GM19463 (cell line): ENCODE measurements at regions not wholly inside any gene's neighbourhood (a gene's known extent, or its start where the extent isn't known, plus 50 kb on each side); places are given as distances from the start of the nearest gene placed in this dataset.
"Not testable (repeated sequence)": the region's sequence is repeated elsewhere in the genome, so short reads cannot be mapped to it uniquely, and the experiment has no call there.

ENCODE experiments used
- ATAC-seq: cut with Tn5 transposase; IDR thresholded peaks from one replicate; pipeline ENCODE4 v1.9.1; 2021; ENCODE audit warnings: mild to moderate bottlenecking, moderate library complexity; ENCODE audit not compliant: unreplicated experiment

DNA sequence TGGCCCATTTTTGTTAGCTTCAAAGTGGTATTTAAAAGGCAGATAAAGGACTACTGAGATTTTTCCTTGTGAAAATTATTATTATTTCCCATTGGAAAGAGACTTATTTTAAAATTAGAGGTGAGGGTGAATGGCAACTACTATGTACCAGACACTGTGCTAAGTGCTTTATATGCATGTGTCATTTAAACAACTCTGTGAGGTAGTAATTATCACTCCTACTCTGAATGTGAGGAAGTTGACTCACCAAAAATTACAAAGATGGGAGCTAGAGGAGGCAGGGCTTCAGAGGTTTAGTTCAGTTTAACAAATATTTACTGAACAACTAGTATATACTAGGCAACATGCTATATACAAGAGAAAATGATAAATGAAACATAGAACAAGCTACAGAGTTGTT, 78.2 kb downstream of the MSL3 start:
- no peak for ATAC-seq

GRCh38 chrX:11837437-11837836, 79.4 kb downstream of the MSL3 start:
- ATAC-seq, result no peak

- no peak for ATAC-seq
Observed at GRCh38 chrX:11864171-11864570, 106.1 kb downstream of the MSL3 start.

DNA sequence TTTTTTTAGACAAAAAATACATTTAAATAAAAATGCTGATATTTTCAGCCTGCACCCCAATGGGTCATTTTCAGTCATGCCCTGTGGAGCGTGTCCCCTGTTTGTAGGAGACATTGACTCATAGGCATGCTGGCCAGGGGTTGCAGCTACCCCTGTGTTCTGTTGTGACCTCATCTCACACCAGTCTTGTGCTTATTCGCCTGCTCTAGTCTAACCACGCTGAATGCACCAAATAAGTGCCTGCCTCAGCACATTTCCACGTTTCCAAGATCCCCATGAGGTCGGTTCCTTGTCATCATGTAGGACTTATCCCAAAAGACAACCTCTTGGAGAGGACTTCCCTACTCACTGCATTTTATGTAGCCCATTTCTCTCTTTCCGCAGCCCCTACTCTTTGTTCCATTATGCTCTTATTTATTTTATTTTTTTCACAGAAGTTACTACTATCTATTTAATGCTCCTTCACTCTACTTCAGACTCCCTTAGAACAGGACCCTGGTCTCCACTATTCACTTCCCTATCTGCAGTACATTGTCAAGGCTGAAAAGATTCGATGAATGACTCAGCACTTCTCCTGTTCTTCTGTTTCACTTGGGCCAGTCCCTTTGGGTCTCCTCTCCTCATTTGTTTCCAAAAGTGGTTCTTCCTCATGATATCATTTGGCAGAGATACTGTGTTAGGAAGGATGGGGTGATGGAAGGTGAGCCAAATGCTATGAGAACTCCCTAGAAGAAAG, 109.7 kb downstream of the MSL3 start:
- ATAC-seq, result no peak

GRCh38 chrX:11870789-11871188, 112.8 kb downstream of the MSL3 start:
- no peak for ATAC-seq

DNA sequence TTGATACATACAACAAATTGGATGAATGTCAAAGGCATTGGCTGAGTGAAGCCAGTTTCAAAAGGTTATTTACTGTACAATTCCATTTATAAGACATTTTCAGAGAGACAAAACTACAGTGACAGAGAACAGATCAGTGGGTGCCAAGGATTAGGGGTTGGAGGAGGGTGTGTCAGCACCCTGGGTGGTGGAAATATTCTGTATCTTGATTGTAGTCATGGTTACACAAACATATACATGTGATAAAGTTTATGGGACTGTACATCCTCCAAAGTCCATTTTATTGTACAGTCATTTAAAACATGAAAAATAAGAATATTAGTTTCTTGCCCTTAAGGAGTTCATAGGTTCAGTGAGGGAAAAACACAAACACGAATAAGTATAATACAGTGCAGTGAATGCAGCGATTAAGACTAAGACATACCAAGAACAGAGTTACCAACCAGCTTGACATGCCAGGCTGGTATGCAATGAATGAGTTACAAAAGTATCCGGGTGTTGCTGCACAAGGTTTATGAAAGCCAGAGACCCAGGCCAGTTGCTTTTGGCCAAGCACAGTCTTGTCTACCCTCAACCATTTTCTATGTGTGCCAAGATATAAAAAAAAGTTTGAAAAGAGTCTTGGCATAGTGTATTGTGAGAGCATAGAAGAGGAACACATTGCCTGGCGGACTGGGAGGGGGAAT, 123.6 kb downstream of the MSL3 start:
- no peak for ATAC-seq

GRCh38 chrX:11886745-11887144, 128.7 kb downstream of the MSL3 start:
- no peak for ATAC-seq

DNA sequence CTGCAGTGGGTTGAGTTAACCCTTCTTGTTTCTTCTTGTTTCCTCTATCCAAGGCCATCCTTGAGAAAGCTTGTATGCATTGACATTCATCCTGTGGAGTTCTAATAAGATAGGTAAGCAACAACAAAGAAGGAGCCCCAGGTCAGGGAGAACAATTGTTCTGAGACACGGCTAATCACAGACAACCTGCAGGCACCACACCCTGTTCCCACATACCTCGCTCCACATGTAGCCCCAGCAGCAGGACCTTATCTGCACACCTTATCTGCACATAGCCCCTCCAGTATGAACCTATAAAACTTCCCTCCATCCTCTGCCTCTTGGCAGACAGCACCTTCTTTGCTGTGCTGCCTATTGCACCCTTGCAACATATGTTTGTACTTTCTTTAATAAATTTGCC, 129.1 kb downstream of the MSL3 start:
- no peak for ATAC-seq

- ATAC-seq, result no peak
Observed at GRCh38 chrX:11888421-11888820, 130.4 kb downstream of the MSL3 start.

GRCh38 chrX:11889791-11890190, 131.8 kb downstream of the MSL3 start:
- ATAC-seq, result no peak

DNA sequence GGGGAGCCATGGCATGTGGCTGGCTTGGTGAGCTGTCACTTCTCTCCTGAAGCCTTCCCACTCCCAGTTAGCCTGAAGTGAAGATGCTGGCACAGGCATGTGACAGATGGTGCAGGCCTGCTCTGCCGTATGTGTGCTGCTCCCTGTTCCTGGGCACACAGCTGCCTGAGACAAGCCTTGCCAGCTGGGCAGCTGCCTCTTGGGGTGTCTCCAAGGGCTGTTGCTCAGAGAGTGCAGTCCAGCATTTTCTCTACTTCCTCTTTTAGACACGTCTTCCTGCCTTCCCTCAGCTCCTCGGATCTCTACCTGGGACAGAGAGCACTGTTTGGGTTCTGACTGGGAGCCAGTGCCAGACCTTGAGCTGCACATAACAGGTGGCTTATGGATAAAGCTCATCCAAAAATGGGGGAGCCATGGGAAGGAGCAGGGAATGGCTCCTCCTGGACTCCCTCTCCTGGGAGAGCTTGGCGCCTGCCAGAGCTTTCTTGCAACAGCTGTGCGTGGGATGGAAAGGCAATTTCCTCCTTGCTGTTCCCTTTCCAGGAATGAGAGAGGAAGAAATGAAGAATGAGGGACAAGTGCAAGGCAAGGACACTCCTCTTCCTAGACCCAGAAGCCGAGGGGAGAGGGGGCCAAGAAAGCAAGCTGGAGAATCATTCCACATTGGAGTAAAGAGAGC, 132.9 kb downstream of the MSL3 start:
- ATAC-seq, result no peak

DNA sequence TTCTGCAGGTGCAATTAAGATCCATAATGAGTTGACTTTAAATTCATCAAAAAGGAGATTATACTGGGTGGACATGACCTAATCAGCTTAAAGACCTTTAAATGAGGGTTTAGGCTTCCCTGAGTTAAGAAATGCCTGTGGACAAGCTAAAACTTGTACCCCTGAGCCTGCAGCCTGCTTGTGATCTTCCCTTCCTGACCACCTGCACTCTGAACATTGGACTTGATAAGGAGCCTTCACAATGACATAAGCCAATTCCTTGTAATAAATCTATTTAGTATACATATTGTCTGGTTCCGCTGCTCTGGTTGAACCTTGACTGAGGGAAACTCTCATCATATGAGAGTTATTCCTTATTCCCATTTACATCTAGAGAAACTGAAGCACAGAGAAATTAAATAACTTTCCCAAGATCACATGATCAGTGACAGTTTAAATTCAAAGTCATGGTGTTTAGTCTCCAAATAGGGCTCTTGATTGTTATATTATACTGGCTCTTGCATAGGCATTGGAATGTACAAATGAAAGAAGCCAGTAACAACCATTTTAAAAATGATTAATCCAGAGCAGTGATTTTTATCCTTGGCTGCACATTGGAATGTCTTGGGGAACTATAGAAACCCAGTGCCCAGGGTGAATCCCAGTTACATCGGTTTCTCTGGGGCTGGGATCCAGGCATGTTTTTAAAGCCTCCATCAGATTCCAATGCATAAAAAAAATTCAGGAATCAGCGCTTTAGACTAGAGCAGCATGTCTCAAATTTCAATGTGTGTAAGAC, 136.1 kb downstream of the MSL3 start:
- ATAC-seq, result no peak

DNA sequence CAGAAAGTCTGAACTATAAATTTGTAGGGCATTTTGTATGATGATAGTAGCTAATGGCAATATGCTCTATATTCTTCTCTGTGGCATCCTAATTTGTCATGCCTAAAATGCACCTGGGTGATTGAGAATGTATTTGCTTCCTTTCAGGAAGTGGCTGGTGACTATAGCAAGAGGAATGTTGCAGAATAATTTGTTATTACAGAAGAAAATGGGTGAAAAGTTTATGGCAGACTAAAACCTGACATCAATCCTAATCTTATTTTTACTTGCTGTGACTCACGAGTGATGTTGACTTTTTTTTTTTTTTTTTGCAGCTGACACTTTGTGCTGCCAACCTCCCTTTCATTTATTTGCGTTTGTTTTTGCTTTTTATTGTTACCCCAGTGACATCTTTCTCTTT, 141.1 kb downstream of the MSL3 start:
- ATAC-seq, result no peak

- ATAC-seq, result not testable (repeated sequence)
Observed at GRCh38 chrX:11905933-11906332, 147.9 kb downstream of the MSL3 start.

DNA sequence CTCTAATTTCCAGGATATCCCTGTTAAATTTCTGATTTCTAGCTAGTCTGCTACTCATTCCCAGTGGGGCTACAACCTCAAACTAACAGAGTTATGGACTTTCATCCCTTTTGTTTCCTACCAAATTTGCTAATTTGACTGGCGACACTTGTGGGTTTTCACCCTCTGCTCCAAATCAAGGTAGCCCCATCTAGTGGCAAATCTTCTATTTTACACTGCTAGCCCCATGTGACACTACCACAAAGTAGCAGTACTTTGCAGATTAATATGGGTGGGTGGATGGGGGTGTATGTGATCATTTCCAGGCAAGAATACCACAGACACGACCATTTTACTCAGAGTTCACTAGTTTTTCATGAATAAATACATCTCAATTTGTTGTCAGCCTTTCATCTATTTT, 150.3 kb downstream of the MSL3 start:
- ATAC-seq, result peak; percentile 91

- ATAC-seq, result no peak
Observed at GRCh38 chrX:11913001-11913400, 155.0 kb downstream of the MSL3 start.

DNA sequence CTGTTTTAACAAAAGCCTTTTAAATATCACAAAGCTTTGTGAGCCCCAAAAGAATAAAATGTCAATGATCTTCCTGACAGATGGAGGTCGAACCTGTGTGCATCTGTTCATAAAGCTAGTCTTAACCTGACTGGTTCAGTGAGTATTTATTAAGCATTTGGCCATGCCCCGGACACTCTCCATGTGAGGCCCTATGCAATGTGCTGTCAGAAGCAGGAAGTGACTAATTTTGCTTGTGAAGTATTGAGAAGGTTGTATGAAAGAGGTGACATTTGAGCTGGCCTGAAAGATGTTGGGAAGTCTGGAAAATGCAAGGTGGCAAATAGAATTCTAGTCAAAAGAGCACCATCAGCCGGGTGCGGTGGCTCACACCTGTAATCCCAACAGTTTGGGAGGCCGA, 171.4 kb downstream of the MSL3 start:
- no peak for ATAC-seq

DNA sequence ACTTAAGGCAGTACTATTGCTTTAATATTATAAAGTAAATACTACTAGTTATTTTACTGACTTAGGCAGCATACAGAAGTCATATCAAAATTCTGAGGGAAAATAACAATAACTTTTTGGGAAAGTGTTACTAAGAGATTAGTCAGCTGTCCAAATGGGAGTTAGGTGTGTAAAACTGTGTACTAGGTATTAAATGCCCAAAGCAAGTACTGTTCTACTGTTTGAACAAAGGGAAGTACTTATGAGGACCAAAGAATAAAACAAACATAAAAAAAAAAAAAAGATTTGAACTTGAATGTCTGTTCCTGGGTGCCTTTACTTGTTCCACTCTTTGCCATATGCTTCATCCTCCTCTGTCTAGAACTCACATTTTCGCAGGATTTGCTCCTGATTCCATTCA, 174.4 kb downstream of the MSL3 start:
- no peak for ATAC-seq

GRCh38 chrX:11934089-11934488, 176.1 kb downstream of the MSL3 start:
- ATAC-seq, result no peak

- ATAC-seq, result no peak
Observed at GRCh38 chrX:11941571-11941970, 183.5 kb downstream of the MSL3 start.

GRCh38 chrX:11944501-11944900, 186.5 kb downstream of the MSL3 start:
- ATAC-seq, result peak; percentile 62
